ELR (cell line): ENCODE measurements at regions not wholly inside any gene's neighbourhood (a gene's known extent, or its start where the extent isn't known, plus 50 kb on each side); places are given as distances from the start of the nearest gene placed in this dataset.

Experiments used
- DNase-seq: peaks from one replicate; pipeline ENCODE4 v3.0.0-alpha.2; 2015; ENCODE audit warnings: low read depth

DNA sequence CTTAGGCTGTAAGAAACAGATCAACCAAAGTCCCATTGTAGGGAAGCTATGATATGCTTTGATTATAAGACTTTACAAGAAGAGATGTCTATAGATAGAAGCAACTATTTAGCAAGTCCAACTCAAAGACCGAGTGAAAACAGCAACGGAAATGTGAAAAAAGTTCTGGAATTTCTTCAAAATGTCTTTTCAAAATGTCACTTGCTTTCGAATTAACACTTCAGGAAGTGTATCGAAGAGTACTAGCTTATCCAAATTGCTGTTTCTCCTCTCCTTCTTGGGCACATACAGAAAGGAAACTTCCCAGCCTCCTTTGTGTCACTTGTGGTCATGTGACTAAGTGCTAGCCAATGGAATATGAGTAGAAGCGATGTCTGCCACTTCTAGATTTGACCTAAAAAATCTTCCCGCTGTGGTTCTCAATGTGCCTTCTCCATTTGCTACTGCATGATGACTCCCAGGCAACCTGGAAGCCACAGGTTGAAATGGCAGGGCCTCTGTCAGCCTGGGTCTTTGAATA, 89.9 kb downstream of the TSEN15 start:
- DNase-seq, result no peak

DNA sequence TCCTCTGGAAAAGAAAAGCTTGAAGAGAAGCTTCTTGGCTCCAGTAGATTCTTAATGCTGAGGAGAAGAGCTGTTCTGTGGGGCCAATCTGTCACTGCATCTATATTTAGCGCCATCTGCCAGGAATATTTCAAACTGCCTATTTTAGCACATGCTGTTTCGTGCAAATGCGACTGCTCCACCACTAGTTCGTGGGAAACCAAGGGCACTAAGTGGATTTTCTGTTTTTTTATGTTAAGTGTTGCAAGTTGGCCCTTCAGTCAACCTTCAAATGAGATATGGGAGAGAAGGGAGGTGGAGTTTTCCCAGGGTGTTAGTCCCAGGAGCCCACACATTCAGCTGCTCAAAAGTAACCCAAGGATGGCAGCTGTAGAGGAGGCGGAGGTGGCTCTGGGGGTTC, 91.9 kb downstream of the TSEN15 start:
- peak; percentile 13 for DNase-seq

DNA sequence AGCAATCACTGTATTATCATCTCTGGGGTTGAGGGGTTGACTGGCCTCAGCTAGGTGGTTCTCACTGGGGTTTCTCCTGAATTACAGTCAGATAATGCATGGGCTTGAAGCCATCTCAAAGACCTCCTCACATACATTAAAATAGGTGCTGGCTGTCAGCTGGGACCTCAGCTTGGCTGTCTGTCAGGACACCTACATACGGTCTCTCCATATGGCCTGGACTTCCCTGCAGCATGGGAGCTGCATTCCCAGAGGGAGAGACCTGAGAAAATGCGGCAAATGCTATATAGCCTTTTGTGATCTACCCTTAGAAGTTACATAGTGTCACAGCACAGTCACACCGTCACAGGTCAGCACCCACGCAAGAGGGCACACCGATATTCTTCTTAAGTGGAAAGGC, 93.6 kb downstream of the TSEN15 start:
- DNase-seq, result no peak

DNA sequence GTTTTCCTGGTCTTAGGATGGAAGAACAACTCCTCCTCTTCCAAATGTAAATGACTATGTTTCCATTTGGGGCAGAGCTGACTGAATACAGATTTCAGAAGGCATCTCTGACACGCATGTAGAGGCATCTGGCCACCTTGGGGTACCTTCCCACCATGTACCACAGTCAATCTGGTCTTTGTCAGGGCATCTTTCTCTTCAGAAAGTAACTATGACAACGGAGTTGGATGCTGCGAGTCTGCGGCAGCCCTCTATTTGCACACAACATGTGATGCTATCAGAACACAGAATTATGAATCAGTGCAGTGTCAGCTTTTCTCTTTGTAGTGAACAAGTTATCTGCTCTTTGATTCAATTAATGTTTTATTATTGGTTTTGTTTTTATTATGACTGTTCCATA, 94.7 kb downstream of the TSEN15 start:
- DNase-seq, result no peak

DNA sequence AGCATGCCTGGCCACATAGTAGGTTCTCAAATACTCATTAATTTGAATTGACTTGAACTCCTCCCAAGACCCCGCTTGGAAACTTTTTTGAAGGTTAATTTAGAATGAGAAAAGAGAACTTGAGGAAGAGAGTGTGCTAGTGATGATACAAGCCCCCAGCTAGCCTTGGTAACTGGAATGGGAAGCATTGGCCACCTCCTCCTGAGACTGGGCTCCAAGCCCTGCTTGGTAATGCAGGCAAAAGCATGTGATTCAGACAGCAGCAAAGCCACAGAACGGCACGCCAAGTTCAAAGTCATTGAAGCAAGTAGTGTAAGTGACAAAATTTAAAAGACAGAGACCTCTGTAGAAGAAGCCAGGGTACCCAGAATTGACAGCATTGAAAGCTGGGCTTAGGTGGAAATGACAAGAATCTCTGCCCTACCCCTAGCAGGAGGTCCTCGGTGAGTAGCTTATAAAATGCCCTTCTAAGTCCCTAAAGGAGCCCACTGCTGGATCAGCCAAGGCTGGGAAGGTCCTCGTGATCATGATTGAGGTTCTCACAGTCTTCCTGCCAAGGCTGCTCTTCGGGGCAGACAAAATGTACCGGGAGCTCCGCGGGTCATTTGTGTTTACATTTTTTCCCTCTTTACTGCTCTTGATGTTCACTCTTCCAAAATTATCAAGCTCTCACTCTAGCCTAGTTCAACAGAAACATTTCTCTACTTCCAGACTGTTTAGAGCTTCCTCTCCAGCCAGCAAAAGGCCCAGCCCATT, 99.4 kb downstream of the TSEN15 start:
- DNase-seq, result peak; percentile 48

DNA sequence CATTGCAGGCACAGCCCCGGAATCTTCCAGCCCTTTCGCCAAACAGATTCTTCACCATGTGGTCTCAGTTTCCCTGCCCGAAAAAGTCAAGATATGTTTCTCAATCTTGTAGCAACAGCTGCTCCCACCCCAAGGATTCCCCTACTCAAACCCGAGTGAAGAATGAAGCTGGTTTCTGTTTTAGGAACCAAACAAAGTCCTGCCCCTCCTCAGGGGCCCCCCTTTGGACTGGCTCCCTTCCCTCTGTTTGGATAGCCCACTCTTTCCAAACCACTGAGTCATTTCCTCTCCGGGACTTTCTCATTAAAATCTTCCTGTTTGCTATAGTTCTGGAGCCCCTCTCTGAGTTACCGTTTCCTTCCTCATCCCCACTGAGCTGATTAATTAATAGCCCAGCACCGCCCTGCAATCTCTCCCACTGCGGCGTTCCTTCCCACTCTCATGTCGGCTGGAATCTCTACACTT, 100.9 kb downstream of the TSEN15 start:
- peak; percentile 72 for DNase-seq

DNA sequence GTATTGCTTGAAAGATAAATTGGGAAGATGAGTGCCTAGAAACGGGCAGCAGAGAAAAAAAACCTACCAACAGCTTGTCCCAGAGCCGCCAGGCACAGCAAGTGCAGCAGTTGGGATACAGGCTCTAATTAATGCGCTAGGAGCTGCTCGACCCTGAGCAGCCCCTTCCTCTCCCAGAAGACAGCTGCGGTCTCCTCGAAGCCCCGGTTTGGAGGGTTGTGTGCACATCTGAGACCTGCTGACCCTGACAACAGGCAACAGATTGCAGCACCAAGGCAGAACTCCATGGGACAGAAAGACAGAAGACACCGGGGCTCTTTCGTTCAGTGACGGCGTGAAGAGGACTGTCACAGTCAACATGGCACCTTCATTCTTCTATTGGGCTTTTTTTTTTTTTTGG, 101.4 kb downstream of the TSEN15 start:
- DNase-seq, result no peak

DNA sequence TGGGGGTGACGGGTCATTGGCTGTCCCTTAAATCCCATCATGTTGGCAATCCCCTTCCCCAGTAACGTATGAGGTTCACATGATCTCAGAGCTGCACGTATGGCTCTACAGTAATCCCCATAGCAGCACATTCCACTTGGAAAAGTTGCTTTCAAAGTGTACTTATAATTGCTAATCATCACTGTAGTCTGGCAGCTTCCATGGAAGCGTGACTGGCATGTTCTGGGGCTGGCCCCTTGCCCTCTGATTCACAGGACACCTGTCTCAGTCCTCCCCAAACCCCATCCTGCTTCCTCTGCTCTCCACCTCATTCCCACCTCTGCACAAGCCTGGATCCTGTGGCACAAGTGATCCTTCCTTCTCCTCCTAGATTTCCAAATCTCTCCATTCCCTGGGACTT, 102.2 kb downstream of the TSEN15 start:
- DNase-seq, result no peak

DNA sequence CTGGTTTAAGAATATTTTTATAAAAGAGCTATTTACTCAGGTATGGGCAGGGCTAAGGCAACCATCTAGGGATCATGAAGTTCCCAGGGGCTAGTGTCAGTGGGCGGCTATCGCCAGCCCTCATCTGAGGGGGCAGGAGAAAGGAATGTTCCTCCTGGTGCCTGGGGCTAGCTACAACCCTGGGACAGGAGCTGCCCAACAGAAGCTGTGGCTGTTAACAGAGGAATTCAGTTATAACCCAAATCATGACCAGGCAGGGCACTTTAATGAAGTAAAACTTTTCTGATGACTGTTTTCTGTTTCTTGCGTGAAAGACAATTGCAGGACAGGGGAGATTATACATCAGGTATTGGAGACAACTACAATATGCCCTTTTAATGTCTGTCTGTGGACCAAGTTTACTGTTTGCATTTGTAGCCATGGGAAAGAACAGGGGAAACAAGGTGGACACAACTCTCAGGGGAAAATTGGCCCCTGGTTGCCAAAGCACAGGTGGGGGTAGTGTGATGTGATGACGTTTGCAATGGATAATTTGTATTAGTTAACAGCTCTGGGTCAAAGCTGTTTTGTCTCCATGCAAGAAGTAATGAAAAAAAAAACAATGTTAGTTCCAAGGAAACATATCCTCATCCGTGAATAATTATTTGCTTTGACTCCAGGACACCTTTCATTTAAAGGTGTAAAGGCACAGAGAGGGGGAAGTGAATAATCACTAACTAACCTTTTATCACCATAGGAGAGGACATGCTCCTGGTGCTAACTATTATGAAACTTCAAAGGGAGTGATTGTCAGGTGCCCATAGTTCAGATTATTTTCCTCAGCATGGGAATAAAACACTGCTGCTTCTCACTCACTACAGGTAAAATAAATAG, 105.2 kb downstream of the TSEN15 start:
- DNase-seq, result peak; percentile 50

DNA sequence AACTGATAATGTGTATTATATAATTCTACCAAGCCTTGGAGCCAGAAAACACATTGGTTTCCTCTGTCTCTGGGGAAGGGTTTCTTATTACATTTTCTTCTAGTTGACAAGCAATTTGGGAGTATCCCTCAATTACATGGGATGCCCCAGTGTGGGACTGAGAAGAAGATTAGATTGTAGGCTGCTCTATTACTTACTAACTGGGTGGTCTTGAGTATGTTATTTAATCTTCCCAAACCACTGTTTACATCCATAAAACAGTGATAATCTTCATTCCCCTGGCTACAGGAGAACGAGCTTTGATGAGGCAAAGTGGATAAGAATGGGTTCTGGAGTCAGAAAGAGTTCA, 105.8 kb downstream of the TSEN15 start:
- no peak for DNase-seq

DNA sequence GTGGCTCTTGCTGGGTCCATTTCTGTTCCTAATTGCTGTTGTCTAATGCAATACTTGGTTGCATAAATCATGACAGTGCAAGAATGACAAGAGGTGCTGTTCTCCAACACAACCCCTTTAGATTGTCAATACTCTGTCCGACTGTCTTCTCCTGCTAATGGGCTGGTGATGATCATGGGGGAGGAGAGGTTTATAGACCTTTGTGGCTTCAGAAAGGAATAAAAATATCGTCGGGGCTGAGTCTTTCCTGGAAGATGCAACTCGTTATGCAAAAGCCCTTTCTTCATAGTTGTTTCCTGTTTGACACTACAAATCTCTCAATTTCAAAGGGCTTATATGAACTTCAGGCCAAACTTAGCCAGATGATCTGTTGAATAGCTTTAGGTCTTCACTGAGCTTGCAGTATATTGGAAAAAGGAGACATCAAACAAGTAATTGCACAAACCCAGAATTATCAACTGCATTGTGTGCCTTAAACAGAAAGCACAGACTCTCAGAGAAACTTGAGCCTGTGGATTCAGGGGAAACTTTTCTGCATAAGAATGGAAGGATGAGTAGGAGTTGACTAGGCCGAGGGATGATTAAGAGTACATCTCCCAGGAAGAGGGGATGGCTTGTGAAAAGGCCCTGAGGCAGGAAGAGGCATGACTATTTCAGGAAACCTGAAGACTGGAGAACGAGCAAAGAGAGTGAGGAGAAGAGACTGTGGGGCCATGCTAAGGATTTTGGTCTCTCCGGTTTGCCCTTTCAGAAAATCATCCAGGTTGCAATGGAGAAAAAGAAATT, 107.6 kb downstream of the TSEN15 start:
- peak; percentile 87 for DNase-seq

DNA sequence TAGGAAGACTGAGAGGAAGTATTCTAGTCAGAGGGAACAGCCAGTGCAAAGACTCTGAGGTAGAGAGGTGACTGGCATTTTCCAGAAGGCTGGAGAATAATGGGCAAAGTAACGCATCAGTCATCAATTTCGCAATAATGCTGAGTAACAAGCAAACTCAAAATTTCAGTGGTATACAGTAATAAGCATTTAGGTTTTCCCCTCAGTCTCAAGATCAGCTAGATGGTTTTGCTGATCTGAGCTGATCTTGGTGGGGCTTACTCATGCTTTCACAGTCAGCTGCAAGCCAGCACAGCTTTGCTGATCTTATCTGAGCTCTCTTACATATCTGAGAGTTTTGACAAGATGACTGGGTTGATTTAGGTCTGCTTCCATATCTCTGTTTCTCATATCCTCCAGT, 108.7 kb downstream of the TSEN15 start:
- peak; percentile 96 for DNase-seq

DNA sequence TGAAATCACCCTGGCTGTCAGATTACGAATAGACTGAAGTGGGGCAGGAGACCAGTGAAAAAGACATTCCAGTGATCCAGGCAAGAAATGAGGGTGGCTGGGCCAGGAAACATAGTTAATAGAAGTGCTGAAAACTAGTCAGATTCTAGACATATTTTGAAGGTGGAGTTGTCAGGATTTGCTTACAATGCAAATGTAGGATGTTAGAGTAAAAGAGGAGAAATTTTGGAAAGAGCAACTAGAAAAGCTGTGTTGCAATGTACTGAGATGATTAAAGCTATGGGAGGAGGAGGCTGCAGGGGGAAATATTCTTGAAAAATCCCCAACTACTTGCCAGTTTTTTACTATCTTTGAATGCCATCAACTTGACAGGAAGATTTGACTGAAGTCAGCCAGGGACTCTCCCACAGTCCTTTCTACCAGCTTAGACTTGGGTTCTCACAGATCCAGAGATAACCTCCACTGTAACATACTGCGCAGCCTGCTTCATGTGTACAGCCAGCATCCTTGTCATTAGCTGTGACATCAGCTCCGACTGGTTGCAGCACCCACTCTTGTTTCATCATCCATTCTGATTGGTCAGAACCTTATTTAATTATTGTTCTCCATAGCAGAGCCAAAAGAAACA, 109.7 kb downstream of the TSEN15 start:
- peak; percentile 39 for DNase-seq

DNA sequence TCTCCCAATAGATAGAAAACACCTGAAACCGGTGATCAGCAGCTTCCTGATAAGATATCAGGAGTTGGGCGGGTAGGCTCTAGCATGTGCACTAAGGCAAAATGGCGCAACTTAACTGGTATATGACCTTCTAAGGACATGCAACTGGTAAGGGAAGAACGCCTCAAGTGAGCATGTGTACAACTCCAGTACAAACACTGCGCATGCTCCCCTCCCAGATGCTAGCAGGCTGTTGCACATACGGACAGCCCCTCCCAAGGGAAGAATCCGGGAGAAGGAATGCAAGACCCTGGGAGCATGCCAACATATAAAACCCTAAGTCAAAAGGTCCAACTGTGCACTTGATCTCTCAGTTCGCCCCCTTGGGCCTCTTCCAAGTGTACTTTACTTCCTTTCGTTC, 110.8 kb downstream of the TSEN15 start:
- DNase-seq, result no peak

DNA sequence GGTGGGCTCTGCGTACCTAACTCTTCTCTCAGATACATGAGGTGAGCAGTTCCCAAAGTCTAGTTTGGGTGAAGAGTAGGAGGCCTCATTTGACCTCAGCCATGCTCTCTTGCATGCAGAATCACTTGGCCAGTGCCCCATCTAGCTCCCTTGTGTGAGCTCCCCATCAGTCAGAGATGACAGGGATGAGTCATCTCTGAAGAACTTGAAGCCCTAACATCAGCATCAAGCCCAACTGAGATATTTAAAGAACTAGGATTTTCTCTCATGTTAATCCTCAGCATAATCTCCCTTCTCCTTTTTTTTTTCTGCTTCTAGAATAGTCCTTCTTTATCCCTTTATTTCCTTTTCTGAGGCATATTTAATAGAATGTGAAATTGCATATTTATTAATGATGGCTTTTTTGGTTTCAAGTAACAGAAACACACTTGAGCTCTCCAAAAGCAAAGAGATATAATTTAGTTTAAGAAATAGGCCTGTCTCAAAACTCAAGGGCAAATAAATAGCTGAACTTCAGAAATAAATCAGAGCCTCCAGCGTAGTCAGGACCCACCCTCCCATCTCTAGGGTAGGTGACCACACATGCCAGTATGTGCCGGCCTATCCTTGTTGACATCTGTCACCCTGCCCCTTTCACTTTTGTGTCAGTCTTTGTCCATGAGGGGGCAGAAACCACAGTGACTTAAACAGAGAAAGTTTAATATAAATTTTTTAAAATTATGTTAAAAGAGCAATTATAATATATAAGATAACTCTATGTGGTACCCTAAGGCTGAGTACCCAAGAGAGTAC, 112.3 kb downstream of the TSEN15 start:
- peak; percentile 77 for DNase-seq

DNA sequence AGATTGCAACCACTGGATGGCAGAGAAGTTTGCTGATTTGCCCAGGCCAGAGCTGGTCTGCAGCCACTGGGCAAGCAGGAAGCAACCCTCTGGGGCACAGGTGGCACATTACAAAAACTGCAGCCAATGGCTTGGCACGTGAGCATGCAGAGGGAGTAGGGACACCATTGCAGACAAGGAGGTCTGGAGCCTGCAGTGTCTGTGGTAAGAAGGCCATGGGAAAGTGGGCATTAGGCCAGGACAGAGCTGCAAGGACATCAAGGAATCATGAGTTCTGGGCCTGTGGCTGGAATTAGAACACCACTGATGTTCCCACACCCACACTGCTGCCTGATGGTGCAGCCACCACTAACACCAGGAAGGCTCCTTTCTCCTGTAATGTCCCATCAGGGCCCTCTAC, 113.0 kb downstream of the TSEN15 start:
- no peak for DNase-seq

DNA sequence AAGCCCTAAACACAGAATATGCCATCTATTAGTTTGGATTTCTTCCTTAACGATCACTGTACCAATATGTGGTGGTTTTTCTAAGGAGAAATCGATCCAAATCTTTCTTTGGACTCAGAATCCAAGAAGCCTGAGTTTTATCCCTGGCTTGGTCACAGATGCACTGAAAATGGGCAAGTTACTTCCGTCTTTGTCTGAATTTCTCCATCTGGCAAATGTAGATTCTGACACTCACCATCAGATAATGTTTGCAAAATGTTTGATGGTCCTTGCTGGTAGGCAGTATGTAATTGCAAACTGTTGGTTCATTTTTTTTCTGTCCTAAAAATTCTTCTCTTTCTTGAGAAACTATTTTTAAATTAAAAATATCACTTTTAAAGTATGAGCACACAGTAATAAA, 115.0 kb downstream of the TSEN15 start:
- no peak for DNase-seq

DNA sequence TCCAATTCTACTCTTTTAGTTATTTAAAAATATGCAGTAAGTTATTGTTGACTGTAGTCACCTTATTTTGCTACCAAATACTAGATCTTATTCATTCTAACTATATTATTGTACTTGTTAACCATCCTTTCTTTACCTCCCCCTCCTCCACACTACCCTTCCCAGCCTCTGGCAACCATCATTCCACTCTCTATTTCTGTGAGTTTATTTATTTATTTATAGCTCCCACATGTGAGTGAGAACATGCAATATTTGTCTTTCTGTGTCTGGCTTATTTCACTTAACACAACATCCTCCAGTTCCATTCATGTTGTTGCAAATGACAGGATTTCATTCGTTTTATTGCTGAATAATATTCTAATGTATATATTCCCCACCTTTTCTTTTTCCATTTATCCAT, 115.8 kb downstream of the TSEN15 start:
- DNase-seq, result no peak

DNA sequence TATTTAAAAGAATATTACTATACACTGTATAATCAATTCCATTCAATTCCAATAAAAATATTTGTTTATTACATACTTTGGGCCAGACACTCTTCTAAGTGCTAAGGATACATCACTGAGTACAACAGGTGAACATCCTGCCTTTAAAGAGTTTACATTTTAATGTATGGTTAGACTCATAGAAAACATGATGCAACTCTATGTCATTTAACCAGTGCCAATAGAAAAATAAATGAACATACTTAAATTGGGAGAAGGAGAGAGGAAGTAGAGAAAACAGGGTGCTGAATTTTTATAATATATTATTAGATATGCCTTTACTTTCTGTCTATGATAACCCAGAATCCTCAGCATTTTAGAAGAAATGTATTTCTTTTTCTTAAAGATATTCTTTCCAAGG, 119.2 kb downstream of the TSEN15 start:
- no peak for DNase-seq

DNA sequence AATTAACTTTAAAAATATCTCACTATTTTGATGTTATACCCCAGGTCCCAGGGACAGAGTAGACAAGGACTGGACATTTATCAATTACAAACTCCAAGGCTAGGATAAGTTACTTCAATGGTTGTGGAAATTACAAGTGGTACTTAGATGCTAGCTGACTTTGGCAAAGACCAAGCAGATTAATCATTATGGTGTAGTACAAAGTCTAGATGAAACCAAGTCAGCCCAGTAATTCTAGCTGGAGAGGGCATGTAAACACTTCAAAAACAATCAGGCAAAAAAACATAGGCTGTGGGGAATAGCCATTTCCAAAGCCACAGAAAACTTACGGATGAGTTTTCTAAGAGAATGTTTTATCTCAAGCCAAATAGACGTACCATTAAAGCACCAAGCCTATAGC, 124.5 kb downstream of the TSEN15 start:
- DNase-seq, result no peak

DNA sequence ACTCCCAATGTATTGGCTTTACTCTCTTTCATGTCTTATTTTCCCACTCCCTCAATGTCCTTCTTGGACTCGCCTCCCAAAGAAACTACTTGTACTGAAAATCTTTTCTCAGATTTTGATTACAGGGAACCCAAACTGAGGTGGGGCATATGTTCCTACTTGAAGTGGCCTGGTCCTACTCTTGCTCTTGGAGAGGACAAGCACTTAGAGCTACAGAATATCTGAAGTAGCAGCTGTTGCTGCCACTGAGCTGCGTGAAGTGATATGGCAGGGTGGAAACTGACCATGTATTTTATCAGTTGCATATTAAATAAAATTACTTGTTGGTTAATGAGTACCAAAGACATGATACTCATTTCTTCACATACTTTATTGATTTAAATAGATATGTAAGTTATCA, 129.5 kb downstream of the TSEN15 start:
- no peak for DNase-seq
